Fibroblast of lung (primary cell): ENCODE measurements at regions not wholly inside any gene's neighbourhood (a gene's known extent, or its start where the extent isn't known, plus 50 kb on each side); places are given as distances from the start of the nearest gene placed in this dataset.

ENCODE experiments used
- DNase-seq, 2 donors: peaks; one replicate each; pipeline versions ENCODE4 v3.0.0 to v3.0.0-alpha.2; 2010; ENCODE audit warnings: low read depth in 2 of 2
- H2AFZ ChIP-seq: 2 replicates; pipeline ENCODE4 v1.5.1; 2012; ENCODE audit warnings: low read length, control low read depth, inconsistent platforms
- H3K27ac ChIP-seq: 2 replicates; pipeline ENCODE4 v1.5.1; 2011; ENCODE audit warnings: low read length, control low read depth; ENCODE audit not compliant: insufficient read depth
- H3K27me3 ChIP-seq: 2 replicates; pipeline ENCODE4 v1.5.1; 2011; ENCODE audit warnings: mild to moderate bottlenecking, low read length; ENCODE audit not compliant: control insufficient read depth, insufficient read depth
- H3K36me3 ChIP-seq: 2 replicates; pipeline ENCODE4 v1.5.1; 2011; ENCODE audit warnings: low read length; ENCODE audit not compliant: control insufficient read depth, insufficient read depth
- H3K4me1 ChIP-seq: 2 replicates; pipeline ENCODE4 v1.5.1; 2011; ENCODE audit warnings: low read length; ENCODE audit not compliant: control insufficient read depth, insufficient read depth; ENCODE audit errors: extremely low read depth
- H3K4me2 ChIP-seq: 2 replicates; pipeline ENCODE4 v1.5.1; 2011; ENCODE audit warnings: low read length, control low read depth; ENCODE audit not compliant: insufficient read depth; ENCODE audit errors: extremely low read depth
- H3K4me3 ChIP-seq, 4 experiments: fragments of 200-600 bp in 1 of 4; sonication (generic) in 1 of 4; replicated peaks in 1 of 4; 2 replicates each; pipeline ENCODE4 v1.5.1; 2011 to 2016; ENCODE audit warnings: low read length in 4 of 4, low read depth in 3 of 4, mild to moderate bottlenecking in 3 of 4, control low read depth in 2 of 4, inconsistent platforms in 1 of 4, mixed read lengths in 1 of 4; ENCODE audit not compliant: insufficient read depth in 1 of 4; ENCODE audit errors: control extremely low read depth in 1 of 4
- H3K79me2 ChIP-seq: 2 replicates; pipeline ENCODE4 v1.5.1; 2012; ENCODE audit warnings: mild to moderate bottlenecking, low read length, inconsistent platforms; ENCODE audit not compliant: control insufficient read depth, insufficient read depth
- H3K9ac ChIP-seq: 2 replicates; pipeline ENCODE4 v1.5.1; 2011; ENCODE audit warnings: mild to moderate bottlenecking, low read length, control low read depth; ENCODE audit not compliant: insufficient read depth
- H3K9me3 ChIP-seq: 2 replicates; pipeline ENCODE4 v1.5.1; 2012; ENCODE audit warnings: low read depth, low read length; ENCODE audit not compliant: control insufficient read depth, insufficient read depth
- H4K20me1 ChIP-seq: 2 replicates; pipeline ENCODE4 v1.5.1; 2011; ENCODE audit warnings: low read length; ENCODE audit not compliant: control insufficient read depth, insufficient read depth; ENCODE audit errors: extremely low read depth
- CTCF ChIP-seq, 2 donors: IDR thresholded peaks in 1 of 2; conservative IDR thresholded peaks in 1 of 2; 1 replicate in 1 of 2; 2 replicates in 1 of 2; pipeline ENCODE4 v1.5.1; 2011 to 2012; ENCODE audit warnings: low read length in 2 of 2, control low read depth in 1 of 2, inconsistent platforms in 1 of 2, low read depth in 1 of 2, mild to moderate bottlenecking in 1 of 2
- EZH2 ChIP-seq: IDR thresholded peaks from 2 replicates; pipeline ENCODE4 v1.5.1; 2012; ENCODE audit warnings: low read length, control low read depth, mild to moderate bottlenecking; ENCODE audit errors: missing control alignments

- no peak overlapping the region for H3K4me2 ChIP-seq
- no peaks in the 10 kb centered on the region for H4K20me1 ChIP-seq
- H3K27me3 ChIP-seq, result no peaks in the 10 kb centered on the region
- TF ChIP-seq CTCF (conservative IDR thresholded peaks at IDR 0.05 in 1 of 2, IDR thresholded peaks at IDR 0.05 in 1 of 2; ENCODE audit: low read depth in 1 of 2, low read length in 2 of 2) (no peak), EZH2 (no peak)
- H3K4me1 ChIP-seq, result no peaks in the 10 kb centered on the region
- no peak overlapping the region for H3K27ac ChIP-seq
- H3K9ac ChIP-seq, result no peak overlapping the region
- no peak overlapping the region for H2AFZ ChIP-seq
- H3K36me3 ChIP-seq, result no peaks in the 10 kb centered on the region
- no peaks in the 10 kb centered on the region for H3K9me3 ChIP-seq
- DNase-seq, result no peak
- no peak overlapping the region for H3K4me3 ChIP-seq
- H3K79me2 ChIP-seq, result no peaks in the 10 kb centered on the region
Observed at GRCh38 chr4:144283526-144283925, 143.0 kb upstream of the GYPA start.

- no peak overlapping the region for H3K4me2 ChIP-seq
- H3K36me3 ChIP-seq, result no peaks in the 10 kb centered on the region
- DNase-seq, result no peak
- H3K4me3 ChIP-seq, result no peak overlapping the region
- no peaks in the 10 kb centered on the region for H4K20me1 ChIP-seq
- no peak overlapping the region for H3K27ac ChIP-seq
- H3K9ac ChIP-seq, result no peak overlapping the region
- H3K79me2 ChIP-seq, result no peaks in the 10 kb centered on the region
- H3K27me3 ChIP-seq, result no peaks in the 10 kb centered on the region
- H3K4me1 ChIP-seq, result no peaks in the 10 kb centered on the region
- no peak overlapping the region for H2AFZ ChIP-seq
- H3K9me3 ChIP-seq, result no peaks in the 10 kb centered on the region
- TF ChIP-seq EZH2 (no peak), CTCF (conservative IDR thresholded peaks at IDR 0.05 in 1 of 2, IDR thresholded peaks at IDR 0.05 in 1 of 2; ENCODE audit: low read depth in 1 of 2, low read length in 2 of 2) (no peak)
Observed at GRCh38 chr4:144284026-144284425, 143.5 kb upstream of the GYPA start.

GRCh38 chr4:144288011-144288903 is 147.7 kb upstream of the GYPA start:
- Histone ChIP-seq H4K20me1 (no peaks in the 10 kb centered on the region), H3K9me3 (no peaks in the 10 kb centered on the region), H3K27me3 (no peaks in the 10 kb centered on the region), H3K4me2 (no peak overlapping the region), H3K4me3 (no peak overlapping the region), H3K36me3 (no peaks in the 10 kb centered on the region), H2AFZ (no peak overlapping the region), H3K79me2 (no peaks in the 10 kb centered on the region), H3K9ac (no peak overlapping the region), H3K4me1 (no peaks in the 10 kb centered on the region), H3K27ac (no peak overlapping the region)
- peak in 1 of 2 donors; percentile 75 for DNase-seq
- TF ChIP-seq CTCF (conservative IDR thresholded peaks at IDR 0.05 in 1 of 2, IDR thresholded peaks at IDR 0.05 in 1 of 2; ENCODE audit: low read depth in 1 of 2, low read length in 2 of 2) (no peak), EZH2 (no peak)
